H4 (cell line): ENCODE measurements at regions not wholly inside any gene's neighbourhood (a gene's known extent, or its start where the extent isn't known, plus 50 kb on each side); places are given as distances from the start of the nearest gene placed in this dataset.
"Not testable (repeated sequence)": the region's sequence is repeated elsewhere in the genome, so short reads cannot be mapped to it uniquely, and the experiment has no call there.

Source experiments
- DNase-seq: peaks from one replicate; pipeline ENCODE4 v3.0.0-alpha.2; 2015; ENCODE audit warnings: low spot score

DNA sequence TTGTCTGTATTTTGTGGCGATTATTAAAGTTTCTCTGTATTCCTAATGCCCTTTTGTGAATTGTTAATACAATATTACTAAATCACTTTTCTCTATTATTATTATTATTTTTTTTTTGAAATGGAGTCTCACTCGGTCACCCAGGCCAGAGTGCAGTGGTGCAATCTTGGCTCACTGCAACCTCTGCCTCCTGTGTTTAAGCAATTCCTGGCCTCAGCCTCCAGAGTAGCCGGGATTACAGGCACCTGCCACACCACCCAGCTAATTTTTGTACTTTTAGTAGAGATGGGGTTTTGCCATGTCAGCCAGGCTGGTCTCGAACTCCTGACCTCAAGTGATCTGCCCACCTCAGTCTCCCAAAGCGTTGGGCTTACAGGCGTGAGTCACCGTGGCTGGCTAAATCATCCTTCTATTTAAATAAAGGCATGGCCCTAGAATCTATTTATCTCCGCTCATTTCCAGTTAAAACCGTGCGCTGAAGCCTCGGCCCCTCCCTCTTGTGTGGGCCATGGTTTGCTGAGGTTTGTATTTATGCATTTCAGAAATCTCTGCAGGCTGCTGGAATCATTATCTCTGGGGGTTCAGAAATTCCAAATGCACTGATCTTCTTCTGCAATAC is 1136.4 kb upstream of the TMEM132C start:
- peak; percentile 51 for DNase-seq

- DNase-seq: no peak
Measured at GRCh38 chr12:127133675-127134335, 1133.2 kb upstream of the TMEM132C start.

DNA sequence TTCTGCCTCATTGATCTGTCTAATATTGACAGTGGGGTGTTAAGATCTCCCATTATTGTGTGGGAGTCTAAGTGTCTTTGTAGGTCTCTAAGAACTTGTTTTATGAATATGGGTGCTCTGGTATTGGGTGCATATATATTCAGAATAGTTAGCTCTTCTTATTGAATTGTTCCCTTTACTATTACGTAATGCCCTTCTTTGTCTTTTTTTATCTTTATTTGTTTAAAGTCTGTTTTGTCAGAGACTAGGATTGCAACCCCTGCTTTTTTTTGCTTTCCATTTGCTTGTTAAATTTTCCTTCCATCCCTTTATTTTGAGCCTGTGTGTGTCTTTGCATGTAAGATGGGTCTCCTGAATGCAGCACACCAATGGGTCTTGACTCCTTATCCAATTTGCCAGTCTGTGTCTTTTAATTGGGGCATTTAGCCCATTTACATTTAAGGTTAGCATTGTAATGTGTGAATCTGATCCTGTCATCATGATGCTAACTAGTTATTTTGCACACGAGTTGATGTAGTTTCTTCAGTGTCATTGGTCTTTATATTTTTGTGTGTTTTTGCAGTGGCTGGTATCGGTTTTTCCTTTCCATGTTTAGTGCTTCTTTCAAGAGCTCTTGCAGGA is 1126.0 kb upstream of the TMEM132C start:
- not testable (repeated sequence) for DNase-seq

- DNase-seq: no peak
Measured at GRCh38 chr12:127143020-127143419, 1124.0 kb upstream of the TMEM132C start.

- DNase-seq: no peak
Measured at GRCh38 chr12:127144770-127145169, 1122.2 kb upstream of the TMEM132C start.

DNA sequence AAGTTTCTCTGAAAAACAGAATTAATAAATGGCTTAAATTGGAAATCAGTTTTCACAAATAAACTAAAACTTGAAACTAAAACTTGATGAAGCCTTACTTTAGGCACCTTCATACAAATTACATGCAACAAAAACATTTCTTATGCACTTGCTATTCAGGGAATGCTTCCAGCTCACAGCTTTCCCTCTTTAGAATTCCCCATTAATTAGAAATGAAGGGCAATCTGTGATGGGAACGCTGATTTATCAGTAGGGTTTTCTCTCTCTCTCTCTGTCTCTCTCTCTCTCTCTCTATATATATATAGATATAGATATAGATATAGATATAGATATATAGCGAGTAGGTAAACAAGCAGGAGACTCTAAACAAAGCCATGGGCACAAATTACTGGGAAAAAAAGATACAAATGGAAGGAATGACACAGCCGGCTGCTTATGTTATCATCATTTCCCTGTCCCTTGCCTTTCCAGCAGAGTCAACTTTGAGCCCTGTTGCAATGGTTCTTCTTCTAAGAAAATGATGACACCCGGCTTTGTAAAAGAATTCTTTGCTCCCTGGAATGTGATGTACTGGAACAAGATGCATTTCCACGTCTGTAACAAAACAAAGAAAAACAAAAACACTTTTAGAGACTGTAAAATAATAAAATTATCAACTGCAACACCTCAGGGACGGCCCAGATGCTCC is 1121.6 kb upstream of the TMEM132C start:
- no peak for DNase-seq

GRCh38 chr12:127145929-127146789 is 1120.8 kb upstream of the TMEM132C start:
- no peak for DNase-seq

DNA sequence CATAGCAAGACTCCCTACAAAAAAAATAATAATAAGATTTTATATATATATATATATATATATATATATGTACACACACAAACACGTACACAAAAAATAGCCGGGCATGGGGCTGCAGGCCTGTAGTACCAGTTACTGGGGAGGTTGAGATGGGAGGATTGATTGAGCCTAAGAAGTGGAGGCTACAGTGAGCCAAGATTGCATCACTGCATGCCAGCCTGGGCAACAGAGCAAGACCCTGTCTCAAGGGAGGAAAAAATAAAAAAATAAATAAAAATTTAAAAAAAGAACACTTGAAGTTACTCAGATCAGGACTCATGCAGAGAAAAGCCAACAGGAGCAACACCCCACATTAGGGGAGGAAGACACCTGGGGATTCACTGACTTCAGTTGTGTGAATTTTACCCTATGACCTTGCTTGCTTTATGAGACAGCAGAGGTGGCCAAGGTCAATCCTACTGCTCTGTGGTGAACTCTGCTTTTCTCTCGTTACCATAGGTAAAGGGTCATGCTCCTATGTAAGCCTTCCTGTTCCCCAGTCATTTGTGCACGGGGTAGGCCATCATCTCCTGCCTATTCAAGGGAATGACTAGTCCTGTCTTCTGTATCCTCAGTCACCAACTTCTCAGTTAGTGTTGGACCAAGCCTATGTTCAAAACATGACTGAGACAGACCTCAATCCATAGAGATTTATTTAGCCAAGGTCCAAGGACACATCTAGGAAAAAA is 1119.8 kb upstream of the TMEM132C start:
- no peak for DNase-seq

- no peak for DNase-seq
Measured at GRCh38 chr12:127147724-127148123, 1119.2 kb upstream of the TMEM132C start.

- no peak for DNase-seq
Measured at GRCh38 chr12:127148318-127148717, 1118.7 kb upstream of the TMEM132C start.

- peak; percentile 48 for DNase-seq
Measured at GRCh38 chr12:127149226-127149964, 1117.6 kb upstream of the TMEM132C start.

DNA sequence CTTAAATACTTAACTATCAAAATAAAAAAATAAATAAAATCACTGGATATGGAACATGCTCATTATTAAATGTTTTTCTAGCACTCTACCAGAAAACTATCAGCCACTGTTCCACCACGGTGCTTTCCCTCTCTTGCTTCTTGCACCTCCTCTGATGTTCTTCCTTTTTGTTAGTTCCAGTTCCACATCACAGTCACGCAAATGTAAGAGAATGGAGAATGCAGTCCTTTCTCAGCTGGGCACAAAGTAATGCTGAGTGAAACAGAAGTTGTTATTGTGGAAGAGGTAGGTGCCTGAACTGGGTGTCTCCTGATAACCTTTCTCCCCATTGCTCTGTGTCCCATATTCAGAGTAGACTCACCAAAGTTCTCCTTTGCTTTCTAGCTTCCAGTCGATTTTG is 1116.9 kb upstream of the TMEM132C start:
- no peak for DNase-seq

DNA sequence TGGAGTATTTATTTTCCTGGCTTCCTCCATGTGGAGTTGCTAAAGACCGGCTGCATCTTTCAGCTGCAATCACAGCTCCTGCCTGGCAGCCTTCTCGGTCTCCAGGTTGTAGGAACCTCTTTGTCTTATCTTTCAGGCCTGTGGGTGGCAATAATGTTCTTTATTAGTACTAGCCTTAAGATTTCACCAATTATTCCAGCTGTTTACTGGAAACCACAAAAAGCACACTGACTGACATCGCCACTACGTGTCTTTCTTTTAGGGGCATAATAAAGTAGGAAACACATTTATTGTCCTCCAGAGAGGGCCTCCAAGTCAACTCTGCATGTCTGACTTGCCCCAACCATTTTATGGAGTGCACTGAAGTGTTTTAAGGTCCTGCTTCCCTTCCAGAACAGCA is 1116.5 kb upstream of the TMEM132C start:
- DNase-seq: no peak

GRCh38 chr12:127150956-127151355 is 1116.0 kb upstream of the TMEM132C start:
- no peak for DNase-seq

- DNase-seq: no peak
Measured at GRCh38 chr12:127153996-127154395, 1113.0 kb upstream of the TMEM132C start.

- not testable (repeated sequence) for DNase-seq
Measured at GRCh38 chr12:127154830-127155229, 1112.1 kb upstream of the TMEM132C start.

GRCh38 chr12:127155935-127156619 is 1110.9 kb upstream of the TMEM132C start:
- not testable (repeated sequence) for DNase-seq

DNA sequence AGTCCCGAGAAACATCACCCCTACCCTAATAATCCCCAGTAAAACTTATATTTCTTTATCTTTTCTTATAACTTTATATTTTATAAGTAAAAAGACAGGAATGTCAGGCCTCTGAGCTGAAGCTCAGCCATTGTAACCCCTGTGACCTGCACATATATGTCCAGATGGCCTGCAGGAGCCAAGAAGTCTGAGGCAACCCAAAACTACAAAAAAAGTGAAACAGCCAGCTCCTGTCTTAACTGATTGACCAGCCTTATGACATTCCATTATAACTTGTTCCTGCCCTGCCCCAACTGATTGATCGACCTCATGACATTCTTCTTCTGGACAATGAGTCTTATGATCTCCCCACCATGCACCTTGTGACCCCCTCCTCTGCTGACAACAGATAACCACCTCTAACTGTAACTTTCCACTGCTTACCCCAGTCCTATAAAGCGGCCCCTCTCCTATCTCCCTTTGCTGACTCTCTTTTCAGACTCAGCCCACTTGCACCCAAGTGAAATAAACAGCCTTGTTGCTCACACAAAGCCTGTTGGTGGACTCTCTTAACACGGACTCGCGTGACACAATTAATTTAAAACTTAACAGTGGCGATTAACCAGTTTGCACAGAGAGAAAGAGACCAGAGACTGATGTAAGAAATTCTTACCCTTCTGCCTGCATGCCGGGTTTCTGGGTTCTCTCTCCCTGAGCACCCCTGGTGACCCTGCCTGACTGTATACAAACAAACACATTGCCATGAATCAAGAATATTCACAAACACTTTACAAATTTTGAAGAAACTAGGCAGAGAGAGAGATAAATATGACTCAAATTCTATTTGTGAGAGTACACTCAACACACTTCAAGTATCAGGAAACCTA is 1109.2 kb upstream of the TMEM132C start:
- not testable (repeated sequence) for DNase-seq
